Keratinocyte (primary cell): ENCODE measurements at regions not wholly inside any gene's neighbourhood (a gene's known extent, or its start where the extent isn't known, plus 50 kb on each side); places are given as distances from the start of the nearest gene placed in this dataset.

Experiments used
- CTCF ChIP-seq, 3 experiments: IDR thresholded peaks in 1 of 3; conservative IDR thresholded peaks in 1 of 3; optimal IDR thresholded peaks in 1 of 3; 2 replicates in 2 of 3; 3 replicates in 1 of 3; pipeline versions ENCODE3 to v1.5.1; 2011; ENCODE audit warnings: low read length in 3 of 3, mild to moderate bottlenecking in 3 of 3, moderate library complexity in 2 of 3, control low read depth in 1 of 3, inconsistent platforms in 1 of 3; ENCODE audit not compliant: insufficient read depth in 2 of 3; ENCODE audit errors: extremely low read depth in 1 of 3
- EZH2 ChIP-seq: IDR thresholded peaks from one replicate; pipeline ENCODE4 v1.6.1; 2012; ENCODE audit warnings: inconsistent platforms, mild to moderate bottlenecking, low read length, moderate library complexity

GRCh38 chr1:199403531-199404116 lies 623.9 kb upstream of the NR5A2 start:
- TF ChIP-seq CTCF (optimal IDR thresholded peaks at IDR 0.05 in 1 of 3, IDR thresholded peaks at IDR 0.05 in 1 of 3, conservative IDR thresholded peaks at IDR 0.05 in 1 of 3; ENCODE audit: extremely low read depth in 1 of 3, insufficient read depth in 2 of 3, low read length in 3 of 3) (no peak), EZH2 (no peak)
